Smooth muscle cell (in vitro differentiated cells): ENCODE measurements at regions not wholly inside any gene's neighbourhood (a gene's known extent, or its start where the extent isn't known, plus 50 kb on each side); places are given as distances from the start of the nearest gene placed in this dataset.

Source experiments
- DNase-seq: peaks from one replicate; lab custom pipeline; 2025; ENCODE audit not compliant: unreplicated experiment; lab: John Stamatoyannopoulos, UW
- H2AFZ ChIP-seq: fragments of 200-600 bp; sonication (generic); 2 replicates; pipeline ENCODE4 v1.6.0; 2016; ENCODE audit warnings: antibody characterized with exemption, low read depth, mild to moderate bottlenecking
- H3F3A ChIP-seq: fragments of 200-600 bp; sonication (generic); 2 replicates; pipeline ENCODE4 v1.6.0; 2017; ENCODE audit warnings: antibody characterized with exemption, low read depth
- H3K27ac ChIP-seq: fragments of 200-600 bp; sonication (generic); 2 replicates; pipeline ENCODE4 v1.5.1; 2016; ENCODE audit warnings: low read depth, mild to moderate bottlenecking
- H3K27me3 ChIP-seq: fragments of 200-600 bp; sonication (generic); 2 replicates; pipeline ENCODE4 v1.6.1; 2016; ENCODE audit warnings: low read depth, mild to moderate bottlenecking
- H3K36me3 ChIP-seq: fragments of 200-600 bp; sonication (generic); 2 replicates; pipeline ENCODE4 v1.5.1; 2016; ENCODE audit warnings: low read depth
- H3K4me1 ChIP-seq: fragments of 200-600 bp; sonication (generic); 2 replicates; pipeline ENCODE4 v1.5.1; 2016; ENCODE audit warnings: low read depth
- H3K4me2 ChIP-seq: fragments of 200-600 bp; sonication (generic); 2 replicates; pipeline ENCODE4 v1.6.0; 2016; ENCODE audit warnings: mild to moderate bottlenecking
- H3K4me3 ChIP-seq: fragments of 200-600 bp; sonication (generic); 2 replicates; pipeline ENCODE4 v1.5.1; 2016; ENCODE audit warnings: mild to moderate bottlenecking
- H3K79me2 ChIP-seq: fragments of 200-600 bp; sonication (generic); 2 replicates; pipeline ENCODE4 v1.6.0; 2016; ENCODE audit warnings: low read depth, mild to moderate bottlenecking
- H3K9ac ChIP-seq: fragments of 200-600 bp; sonication (generic); 2 replicates; pipeline ENCODE4 v1.6.0; 2016; ENCODE audit warnings: low read depth
- H3K9me3 ChIP-seq: fragments of 200-600 bp; sonication (generic); replicated peaks from 2 replicates; pipeline ENCODE4 v1.5.1; 2016; ENCODE audit warnings: low read depth
- H4K20me1 ChIP-seq: fragments of 200-600 bp; sonication (generic); 2 replicates; pipeline ENCODE4 v1.6.0; 2016; ENCODE audit warnings: low read depth
- WGBS: methylation state at CpG from one replicate; pipeline ENCODE4 v1.1.7; 2016; ENCODE audit warnings: low lambda C conversion rate; 5-methylcytosine and 5-hydroxymethylcytosine counted together
- TF ChIP-seq, protein P1 (sequence below): fragments of 200-600 bp; sonication (generic); IDR thresholded peaks from 2 replicates; pipeline ENCODE4 v1.5.1; 2017; ENCODE audit warnings: borderline replicate concordance, mild to moderate bottlenecking, antibody characterized with exemption; ENCODE audit not compliant: insufficient read depth, poor library complexity, severe bottlenecking

DNA sequence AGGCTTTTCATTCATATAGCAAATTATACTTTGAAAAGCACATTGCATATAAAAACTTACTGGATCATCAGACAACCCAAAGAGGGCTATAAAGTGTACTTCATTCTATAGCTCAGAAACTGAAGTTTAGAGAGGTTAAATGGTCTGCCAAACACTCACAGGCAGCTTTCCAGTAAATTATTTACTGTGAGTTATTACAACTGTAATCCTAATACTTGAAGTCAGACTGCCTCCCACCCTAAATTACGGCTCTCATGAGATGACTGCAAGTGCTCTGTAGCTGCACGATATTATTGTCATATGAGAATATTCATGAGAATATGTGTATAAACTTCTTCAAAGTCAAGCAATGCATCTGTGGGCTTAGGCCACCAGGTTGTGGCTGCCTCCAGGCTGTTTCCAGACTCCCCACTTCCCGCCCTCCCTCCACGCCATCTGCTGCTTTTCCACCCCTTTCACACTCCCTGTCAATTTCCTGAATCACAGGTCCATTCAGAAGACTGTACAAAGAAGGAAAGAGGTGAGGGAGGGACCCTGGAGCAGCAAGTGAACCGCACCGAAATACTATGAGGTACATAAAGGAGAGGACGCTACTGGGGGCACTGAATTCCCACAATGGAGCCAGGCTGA is 111.1 kb upstream of the SPOPL start:
- DNase-seq, result no peak
- Histone ChIP-seq H3K4me3 (no peak overlapping the region), H3K27me3 (no peaks in the 10 kb centered on the region), H3K79me2 (no peaks in the 10 kb centered on the region), H3K27ac (no peak overlapping the region), H3K9me3 (no peaks in the 10 kb centered on the region), H3F3A (no peaks in the 10 kb centered on the region), H3K36me3 (no peaks in the 10 kb centered on the region), H3K4me2 (no peak overlapping the region), H3K4me1 (no peaks in the 10 kb centered on the region), H3K9ac (no peak overlapping the region), H4K20me1 (no peaks in the 10 kb centered on the region), H2AFZ (no peak overlapping the region)
- 98% methylated on average over 7 of the region's 7 CpGs for WGBS
- TF ChIP-seq, protein P1, sequence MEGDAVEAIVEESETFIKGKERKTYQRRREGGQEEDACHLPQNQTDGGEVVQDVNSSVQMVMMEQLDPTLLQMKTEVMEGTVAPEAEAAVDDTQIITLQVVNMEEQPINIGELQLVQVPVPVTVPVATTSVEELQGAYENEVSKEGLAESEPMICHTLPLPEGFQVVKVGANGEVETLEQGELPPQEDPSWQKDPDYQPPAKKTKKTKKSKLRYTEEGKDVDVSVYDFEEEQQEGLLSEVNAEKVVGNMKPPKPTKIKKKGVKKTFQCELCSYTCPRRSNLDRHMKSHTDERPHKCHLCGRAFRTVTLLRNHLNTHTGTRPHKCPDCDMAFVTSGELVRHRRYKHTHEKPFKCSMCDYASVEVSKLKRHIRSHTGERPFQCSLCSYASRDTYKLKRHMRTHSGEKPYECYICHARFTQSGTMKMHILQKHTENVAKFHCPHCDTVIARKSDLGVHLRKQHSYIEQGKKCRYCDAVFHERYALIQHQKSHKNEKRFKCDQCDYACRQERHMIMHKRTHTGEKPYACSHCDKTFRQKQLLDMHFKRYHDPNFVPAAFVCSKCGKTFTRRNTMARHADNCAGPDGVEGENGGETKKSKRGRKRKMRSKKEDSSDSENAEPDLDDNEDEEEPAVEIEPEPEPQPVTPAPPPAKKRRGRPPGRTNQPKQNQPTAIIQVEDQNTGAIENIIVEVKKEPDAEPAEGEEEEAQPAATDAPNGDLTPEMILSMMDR, result no peak

DNA sequence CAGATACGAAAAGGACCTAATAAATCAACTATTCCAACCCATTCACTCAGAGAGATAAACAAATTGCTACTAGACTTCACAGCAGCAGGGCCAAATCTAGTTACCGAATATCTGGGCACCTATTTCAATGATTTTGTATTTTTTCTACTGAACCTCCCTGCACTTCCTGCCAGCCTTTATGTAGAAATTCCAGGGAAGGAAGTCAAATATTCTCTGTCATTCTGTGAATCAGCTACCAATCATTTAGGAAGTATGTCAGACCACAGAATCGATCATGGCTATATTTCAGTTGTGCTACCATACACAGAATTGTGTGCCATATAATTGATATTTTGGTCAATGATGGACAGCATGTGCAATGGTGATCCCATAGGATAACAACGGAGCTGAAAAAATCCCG is 109.6 kb upstream of the SPOPL start:
- Histone ChIP-seq H2AFZ (no peak overlapping the region), H3K4me1 (no peaks in the 10 kb centered on the region), H4K20me1 (no peaks in the 10 kb centered on the region), H3K4me2 (no peak overlapping the region), H3K27me3 (no peaks in the 10 kb centered on the region), H3K27ac (no peak overlapping the region), H3K9ac (no peak overlapping the region), H3K9me3 (no peaks in the 10 kb centered on the region), H3K79me2 (no peaks in the 10 kb centered on the region), H3F3A (no peaks in the 10 kb centered on the region), H3K36me3 (no peaks in the 10 kb centered on the region), H3K4me3 (no peak overlapping the region)
- TF ChIP-seq, protein P1, result no peak
- DNase-seq, result no peak
- 96% methylated on average over 5 of the region's 5 CpGs for WGBS

DNA sequence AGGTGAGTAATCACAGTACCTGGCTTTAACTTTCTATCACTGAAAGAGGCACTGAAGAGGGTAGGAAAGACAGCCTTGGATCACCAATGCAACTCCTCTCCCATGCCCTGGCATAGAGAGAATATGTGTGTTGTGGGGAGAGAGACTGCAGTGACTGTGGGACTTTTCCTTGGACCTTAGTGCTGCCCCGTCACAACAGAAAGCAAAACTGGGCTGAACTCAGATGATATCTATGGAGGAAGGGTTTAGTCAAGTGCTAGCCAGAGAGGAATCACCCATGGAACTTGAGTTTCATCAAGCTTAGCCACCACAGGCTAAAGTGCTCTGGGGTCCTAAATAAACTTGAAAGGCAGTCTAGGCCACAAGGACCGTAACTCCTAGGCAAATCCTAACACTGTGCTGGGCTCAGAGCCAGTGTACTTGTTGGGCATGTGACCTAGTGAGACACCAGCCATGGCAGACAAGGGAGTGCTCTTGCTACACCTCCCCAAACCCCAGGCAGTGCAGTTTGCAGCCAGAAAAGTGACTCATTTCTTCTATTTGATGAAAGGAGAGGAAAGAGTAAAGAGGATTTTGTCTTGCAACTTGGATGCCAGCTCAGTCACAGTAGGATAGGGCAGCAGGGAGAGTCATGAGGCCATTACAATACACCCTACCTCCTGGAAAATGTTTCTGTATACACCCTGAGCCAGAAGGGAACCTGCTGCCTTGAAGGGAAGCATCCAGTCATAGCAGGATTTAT is 105.8 kb upstream of the SPOPL start:
- Histone ChIP-seq H3K4me2 (no peak overlapping the region), H2AFZ (no peak overlapping the region), H3K36me3 (no peaks in the 10 kb centered on the region), H4K20me1 (no peaks in the 10 kb centered on the region), H3K4me1 (no peaks in the 10 kb centered on the region), H3K4me3 (no peak overlapping the region), H3K79me2 (no peaks in the 10 kb centered on the region), H3K9me3 (no peaks in the 10 kb centered on the region), H3F3A (no peaks in the 10 kb centered on the region), H3K27me3 (no peaks in the 10 kb centered on the region), H3K9ac (no peak overlapping the region), H3K27ac (no peak overlapping the region)
- TF ChIP-seq, protein P1, result no peak
- DNase-seq, result no peak
- 84% methylated on average over 2 of the region's 2 CpGs for WGBS
